GM12864 (cell line): ENCODE measurements at regions not wholly inside any gene's neighbourhood (a gene's known extent, or its start where the extent isn't known, plus 50 kb on each side); places are given as distances from the start of the nearest gene placed in this dataset.
"Not testable (repeated sequence)": the region's sequence is repeated elsewhere in the genome, so short reads cannot be mapped to it uniquely, and the experiment has no call there.

Source experiments
- DNase-seq: peaks from one replicate; pipeline ENCODE4 v3.0.0-alpha.2; 2011; ENCODE audit warnings: low read depth
- H3K4me3 ChIP-seq: 2 replicates; pipeline ENCODE4 v1.5.1; 2011; ENCODE audit warnings: mild to moderate bottlenecking, low read depth, low read length, control low read depth
- CTCF ChIP-seq: IDR thresholded peaks from 2 replicates; pipeline ENCODE4 v1.5.1; 2011; ENCODE audit warnings: low read depth, mild to moderate bottlenecking, moderate library complexity, low read length, control low read depth, inconsistent platforms; ENCODE audit errors: missing control alignments

DNA sequence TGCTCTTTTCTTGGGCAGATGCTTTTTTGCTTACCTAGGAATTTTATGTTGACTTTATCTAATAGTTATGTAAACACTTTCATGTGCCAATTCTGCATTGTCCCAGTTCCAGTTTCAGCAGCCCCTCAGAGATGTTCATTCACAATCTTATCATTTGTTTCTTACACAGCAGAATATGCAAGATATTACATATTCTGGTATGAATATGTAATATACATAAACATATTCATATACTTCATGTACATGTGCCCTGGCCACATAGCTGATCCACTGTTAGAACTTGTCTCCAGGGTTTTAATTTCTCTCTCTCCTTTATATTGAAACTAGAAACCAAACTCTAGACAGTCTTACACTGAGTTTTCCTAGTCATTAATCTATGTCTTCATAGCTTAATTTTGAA is 90.2 kb upstream of the PARP8 start:
- no peak for TF ChIP-seq CTCF
- no peak overlapping the region for H3K4me3 ChIP-seq
- no peak for DNase-seq

DNA sequence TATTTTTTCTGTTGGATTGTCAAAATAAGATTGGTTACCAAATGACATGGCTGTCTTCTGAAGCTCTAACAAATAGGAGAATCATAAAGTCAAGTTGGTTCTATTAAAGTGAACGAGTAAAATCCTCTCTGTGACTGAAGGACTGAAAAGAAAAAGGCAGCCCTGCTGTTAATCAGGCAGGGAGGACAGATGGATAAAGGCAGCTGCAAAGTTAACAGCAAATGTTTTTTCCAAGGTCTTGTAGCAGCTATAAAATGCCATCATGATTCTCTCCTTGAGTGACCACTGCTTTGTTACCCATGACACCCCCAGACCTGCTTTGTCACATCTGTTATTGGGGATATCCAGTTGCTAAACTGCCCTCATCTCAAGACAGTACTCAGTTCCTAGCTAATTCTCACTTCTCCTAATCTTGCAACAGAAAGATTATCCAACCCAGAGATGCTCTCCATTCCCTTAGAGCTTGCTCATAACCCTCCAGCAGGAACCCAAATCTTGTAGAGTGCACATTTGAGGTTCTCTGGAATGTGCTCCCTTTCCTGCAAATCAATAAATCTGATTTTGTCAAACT is 89.7 kb upstream of the PARP8 start:
- DNase-seq = no peak
- H3K4me3 ChIP-seq = no peak overlapping the region
- no peak for TF ChIP-seq CTCF

- no peak for TF ChIP-seq CTCF
- DNase-seq = no peak
- H3K4me3 ChIP-seq = no peak overlapping the region
Measured at GRCh38 chr5:50580506-50580905, 85.9 kb upstream of the PARP8 start.

DNA sequence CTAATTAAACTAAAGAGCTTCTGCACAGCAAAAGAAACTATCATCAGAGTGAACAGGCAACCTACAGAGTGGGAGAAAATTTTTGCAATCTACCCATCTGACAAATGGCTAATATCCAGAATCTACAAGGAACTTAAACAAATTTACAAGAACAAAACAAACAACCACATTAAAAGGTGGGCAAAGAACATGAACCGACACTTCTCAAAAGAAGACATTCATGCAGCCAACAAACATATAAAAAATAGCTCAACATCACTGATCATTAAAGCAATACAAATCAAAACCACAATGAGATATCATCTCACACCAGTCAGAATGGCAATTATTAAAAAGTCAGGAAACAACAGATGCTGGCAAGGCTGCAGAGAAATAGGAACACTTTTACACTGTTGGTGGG is 84.6 kb upstream of the PARP8 start:
- not testable (repeated sequence) for H3K4me3 ChIP-seq, DNase-seq

GRCh38 chr5:50582699-50583098 is 83.7 kb upstream of the PARP8 start:
- H3K4me3 ChIP-seq = no peak overlapping the region
- TF ChIP-seq CTCF = no peak
- no peak for DNase-seq

DNA sequence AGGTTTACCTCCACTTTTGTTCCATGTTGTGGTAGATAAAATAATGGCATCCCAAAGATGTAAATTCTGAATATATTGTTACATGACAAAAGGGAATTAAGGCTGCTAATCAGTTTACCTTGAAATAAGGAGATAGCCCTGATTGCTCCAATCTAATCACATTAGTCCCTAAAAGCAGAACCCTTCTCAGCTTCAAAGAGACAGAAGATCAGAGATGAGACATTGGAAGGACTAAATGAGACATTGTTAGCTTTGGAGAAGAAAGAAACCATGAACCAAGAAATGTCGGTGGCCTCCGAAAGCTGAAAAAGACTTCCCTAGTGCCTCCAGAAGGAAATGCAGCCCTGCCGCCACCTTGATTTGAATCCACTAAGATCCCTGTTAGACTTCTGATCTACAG is 82.8 kb upstream of the PARP8 start:
- no peak for DNase-seq
- TF ChIP-seq CTCF = no peak
- no peak overlapping the region for H3K4me3 ChIP-seq

DNA sequence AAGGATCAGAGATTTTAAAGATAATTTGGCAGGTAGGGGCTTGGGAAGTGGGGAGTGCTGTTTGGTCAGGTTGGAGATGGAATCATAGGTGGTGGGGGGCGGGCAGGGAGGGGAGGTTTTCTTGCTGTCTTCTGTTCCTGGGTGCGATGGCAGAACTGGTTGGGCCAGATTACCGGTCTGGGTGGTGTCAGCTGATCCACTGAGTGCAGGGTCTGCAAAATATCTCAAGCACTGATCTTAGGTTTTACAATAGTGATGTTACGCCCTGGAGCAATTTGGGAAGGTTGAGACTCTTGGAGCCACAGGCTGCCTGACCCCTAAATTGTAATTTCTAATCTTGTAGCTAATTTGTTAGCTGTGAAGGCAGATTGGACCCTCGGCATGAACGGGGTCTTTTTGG is 78.0 kb upstream of the PARP8 start:
- not testable (repeated sequence) for DNase-seq, H3K4me3 ChIP-seq

GRCh38 chr5:50590444-50591189 is 75.8 kb upstream of the PARP8 start:
- H3K4me3 ChIP-seq, DNase-seq: not testable (repeated sequence)

- not testable (repeated sequence) for H3K4me3 ChIP-seq, DNase-seq
Measured at GRCh38 chr5:50591338-50591737, 75.1 kb upstream of the PARP8 start.
